HUES64 (cell line): ENCODE measurements at regions not wholly inside any gene's neighbourhood (a gene's known extent, or its start where the extent isn't known, plus 50 kb on each side); places are given as distances from the start of the nearest gene placed in this dataset.

Experiments used
- H3K27ac ChIP-seq: 2 replicates; pipeline ENCODE4 v1.7.0; 2013; ENCODE audit warnings: low read depth, low read length, inconsistent platforms
- H3K27me3 ChIP-seq: 2 replicates; pipeline ENCODE4 v1.6.1; 2013; ENCODE audit warnings: mild to moderate bottlenecking, low read length; ENCODE audit not compliant: insufficient read depth
- H3K36me3 ChIP-seq: 2 replicates; pipeline ENCODE4 v1.6.1; 2013; ENCODE audit warnings: mild to moderate bottlenecking, low read length; ENCODE audit not compliant: insufficient read depth
- H3K4me1 ChIP-seq: 2 replicates; pipeline ENCODE4 v1.6.1; 2013; ENCODE audit warnings: mild to moderate bottlenecking, low read length, moderate library complexity; ENCODE audit not compliant: insufficient read depth
- H3K4me3 ChIP-seq: 2 replicates; pipeline ENCODE4 v1.5.1; 2013; ENCODE audit warnings: mild to moderate bottlenecking, low read length, moderate library complexity
- H3K9ac ChIP-seq: 2 replicates; pipeline ENCODE4 v1.6.1; 2013; ENCODE audit warnings: mild to moderate bottlenecking, low read depth, low read length
- H3K9me3 ChIP-seq: 2 replicates; pipeline ENCODE4 v1.6.1; 2013; ENCODE audit warnings: low read depth, low read length; ENCODE audit not compliant: insufficient read depth
- WGBS: fragments of 150-250, 120-280 bp; methylation state at CpG from one replicate; pipeline ENCODE4 v1.1.7; 2013; ENCODE audit warnings: missing lambda C conversion rate; 5-methylcytosine and 5-hydroxymethylcytosine counted together

GRCh38 chr2:19807866-19808265, 93.9 kb downstream of the TTC32 start:
- 84% methylated on average over 3 of the region's 3 CpGs for WGBS
- H3K27me3 ChIP-seq = no peaks in the 10 kb centered on the region
- H3K4me3 ChIP-seq = no peak overlapping the region
- no peaks in the 10 kb centered on the region for H3K36me3 ChIP-seq
- H3K9me3 ChIP-seq = no peaks in the 10 kb centered on the region
- H3K9ac ChIP-seq = no peak overlapping the region
- no peak overlapping the region for H3K27ac ChIP-seq
- H3K4me1 ChIP-seq = no peaks in the 10 kb centered on the region

- H3K9me3 ChIP-seq = no peaks in the 10 kb centered on the region
- no peak overlapping the region for H3K9ac ChIP-seq
- no peaks in the 10 kb centered on the region for H3K36me3 ChIP-seq
- H3K27me3 ChIP-seq = no peaks in the 10 kb centered on the region
- H3K27ac ChIP-seq = no peak overlapping the region
- H3K4me3 ChIP-seq = no peak overlapping the region
- H3K4me1 ChIP-seq = no peaks in the 10 kb centered on the region
Measured at GRCh38 chr2:19807346-19807745, 94.4 kb downstream of the TTC32 start.

DNA sequence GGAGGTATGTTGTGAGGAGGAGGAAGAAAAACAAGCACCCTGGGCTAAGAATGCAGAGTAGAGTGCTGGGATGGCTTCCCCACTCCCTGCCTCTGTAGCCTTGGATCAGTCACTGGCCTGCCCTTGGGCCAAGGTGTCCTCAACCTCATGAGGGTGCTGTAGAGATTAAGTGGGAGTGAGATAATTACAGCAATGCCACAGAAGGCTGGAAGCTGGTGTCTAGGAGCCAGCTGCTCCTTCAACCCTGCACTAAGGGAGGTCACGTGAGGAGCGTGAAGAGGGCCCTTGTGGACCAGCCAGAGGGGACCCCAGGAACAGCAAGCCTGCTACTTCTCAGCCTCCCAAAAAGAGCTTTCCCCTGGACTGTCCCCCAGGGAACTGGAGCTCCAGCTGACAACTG, 95.2 kb downstream of the TTC32 start:
- H3K9me3 ChIP-seq = no peaks in the 10 kb centered on the region
- no peaks in the 10 kb centered on the region for H3K4me1 ChIP-seq
- H3K4me3 ChIP-seq = no peak overlapping the region
- H3K27ac ChIP-seq = no peak overlapping the region
- WGBS = 97% methylated on average over 2 of the region's 2 CpGs
- no peaks in the 10 kb centered on the region for H3K27me3 ChIP-seq
- no peaks in the 10 kb centered on the region for H3K36me3 ChIP-seq
- no peak overlapping the region for H3K9ac ChIP-seq

GRCh38 chr2:19806131-19806530, 95.7 kb downstream of the TTC32 start:
- no peaks in the 10 kb centered on the region for H3K27me3 ChIP-seq
- 93% methylated on average over 4 of the region's 4 CpGs for WGBS
- no peak overlapping the region for H3K27ac ChIP-seq
- H3K9me3 ChIP-seq = no peaks in the 10 kb centered on the region
- no peaks in the 10 kb centered on the region for H3K36me3 ChIP-seq
- H3K4me1 ChIP-seq = no peaks in the 10 kb centered on the region
- H3K4me3 ChIP-seq = no peak overlapping the region
- H3K9ac ChIP-seq = no peak overlapping the region

DNA sequence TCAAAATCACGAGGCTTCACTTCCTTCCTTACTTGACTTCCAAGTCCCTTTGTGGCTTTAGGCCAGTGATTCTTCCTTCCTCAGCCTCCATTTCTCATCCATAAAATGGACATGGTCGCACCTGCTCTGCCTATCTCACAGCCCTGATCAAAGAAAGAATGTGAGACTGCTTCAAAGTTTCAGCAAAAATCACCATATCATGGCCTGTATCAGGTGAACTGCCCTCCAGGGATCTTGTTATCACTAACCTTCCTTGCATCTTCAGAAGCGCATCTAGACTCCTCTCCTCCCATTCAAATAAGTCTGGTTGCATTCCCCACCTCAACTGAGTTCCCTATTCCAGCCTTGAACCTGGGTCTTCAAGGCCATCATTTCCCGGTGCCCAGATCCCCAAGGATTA, 96.5 kb downstream of the TTC32 start:
- Histone ChIP-seq H3K9me3 (no peaks in the 10 kb centered on the region), H3K27ac (no peak overlapping the region), H3K9ac (no peak overlapping the region), H3K4me3 (no peak overlapping the region), H3K36me3 (no peaks in the 10 kb centered on the region), H3K27me3 (no peaks in the 10 kb centered on the region), H3K4me1 (no peaks in the 10 kb centered on the region)
- WGBS = 92% methylated on average over 4 of the region's 4 CpGs

DNA sequence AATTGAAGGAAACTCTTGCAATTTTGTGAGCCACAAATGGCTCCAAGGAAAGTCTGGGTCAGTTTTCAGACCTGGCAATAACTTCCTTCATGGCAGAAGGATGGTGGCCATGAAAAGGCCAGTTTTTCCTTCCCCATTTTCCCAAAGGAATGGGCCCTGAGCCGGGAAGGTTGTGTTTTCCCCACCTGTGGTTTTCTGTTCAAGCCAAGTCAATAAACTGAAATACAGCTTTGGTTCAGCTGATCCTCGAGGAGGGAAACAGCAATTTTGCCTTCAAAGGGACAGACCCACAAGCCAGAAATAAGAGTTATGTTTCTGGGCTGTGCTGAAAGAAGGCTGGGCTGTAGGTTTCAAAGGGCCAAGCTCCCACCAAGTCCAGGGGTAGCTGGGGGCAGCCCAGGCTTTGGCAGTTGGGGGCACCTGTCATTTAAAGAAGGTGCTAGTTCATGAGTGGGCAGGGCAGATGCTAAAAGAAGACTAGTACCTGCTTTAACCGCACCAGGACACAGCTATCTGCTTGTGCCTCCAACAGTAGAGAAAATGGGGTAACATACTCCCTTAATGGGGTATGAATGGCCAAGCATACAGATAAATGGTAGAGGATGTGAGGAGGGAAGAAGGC, 97.0 kb downstream of the TTC32 start:
- H3K4me1 ChIP-seq = no peaks in the 10 kb centered on the region
- H3K27me3 ChIP-seq = no peaks in the 10 kb centered on the region
- no peaks in the 10 kb centered on the region for H3K36me3 ChIP-seq
- H3K4me3 ChIP-seq = no peak overlapping the region
- H3K9me3 ChIP-seq = no peaks in the 10 kb centered on the region
- H3K27ac ChIP-seq = no peak overlapping the region
- H3K9ac ChIP-seq = no peak overlapping the region
- 98% methylated on average over 3 of the region's 3 CpGs for WGBS

GRCh38 chr2:19802086-19802841, 99.5 kb downstream of the TTC32 start:
- Histone ChIP-seq H3K9ac (no peak overlapping the region), H3K27me3 (no peaks in the 10 kb centered on the region), H3K36me3 (no peaks in the 10 kb centered on the region), H3K27ac (no peak overlapping the region), H3K4me3 (no peak overlapping the region), H3K9me3 (no peaks in the 10 kb centered on the region), H3K4me1 (no peaks in the 10 kb centered on the region)
- 92% methylated on average over 4 of the region's 4 CpGs for WGBS

- Histone ChIP-seq H3K27me3 (no peaks in the 10 kb centered on the region), H3K27ac (no peak overlapping the region), H3K36me3 (no peaks in the 10 kb centered on the region), H3K4me1 (no peaks in the 10 kb centered on the region), H3K9ac (no peak overlapping the region), H3K9me3 (no peaks in the 10 kb centered on the region), H3K4me3 (no peak overlapping the region)
- WGBS = 83% methylated on average over 15 of the region's 15 CpGs
Measured at GRCh38 chr2:19801367-19802080, 100.3 kb downstream of the TTC32 start.

GRCh38 chr2:19800796-19801195, 101.0 kb downstream of the TTC32 start:
- H3K4me3 ChIP-seq = no peak overlapping the region
- no peaks in the 10 kb centered on the region for H3K9me3 ChIP-seq
- H3K27me3 ChIP-seq = no peaks in the 10 kb centered on the region
- no peaks in the 10 kb centered on the region for H3K36me3 ChIP-seq
- H3K9ac ChIP-seq = no peak overlapping the region
- WGBS = 95% methylated on average over 5 of the region's 5 CpGs
- H3K27ac ChIP-seq = no peak overlapping the region
- H3K4me1 ChIP-seq = no peaks in the 10 kb centered on the region

DNA sequence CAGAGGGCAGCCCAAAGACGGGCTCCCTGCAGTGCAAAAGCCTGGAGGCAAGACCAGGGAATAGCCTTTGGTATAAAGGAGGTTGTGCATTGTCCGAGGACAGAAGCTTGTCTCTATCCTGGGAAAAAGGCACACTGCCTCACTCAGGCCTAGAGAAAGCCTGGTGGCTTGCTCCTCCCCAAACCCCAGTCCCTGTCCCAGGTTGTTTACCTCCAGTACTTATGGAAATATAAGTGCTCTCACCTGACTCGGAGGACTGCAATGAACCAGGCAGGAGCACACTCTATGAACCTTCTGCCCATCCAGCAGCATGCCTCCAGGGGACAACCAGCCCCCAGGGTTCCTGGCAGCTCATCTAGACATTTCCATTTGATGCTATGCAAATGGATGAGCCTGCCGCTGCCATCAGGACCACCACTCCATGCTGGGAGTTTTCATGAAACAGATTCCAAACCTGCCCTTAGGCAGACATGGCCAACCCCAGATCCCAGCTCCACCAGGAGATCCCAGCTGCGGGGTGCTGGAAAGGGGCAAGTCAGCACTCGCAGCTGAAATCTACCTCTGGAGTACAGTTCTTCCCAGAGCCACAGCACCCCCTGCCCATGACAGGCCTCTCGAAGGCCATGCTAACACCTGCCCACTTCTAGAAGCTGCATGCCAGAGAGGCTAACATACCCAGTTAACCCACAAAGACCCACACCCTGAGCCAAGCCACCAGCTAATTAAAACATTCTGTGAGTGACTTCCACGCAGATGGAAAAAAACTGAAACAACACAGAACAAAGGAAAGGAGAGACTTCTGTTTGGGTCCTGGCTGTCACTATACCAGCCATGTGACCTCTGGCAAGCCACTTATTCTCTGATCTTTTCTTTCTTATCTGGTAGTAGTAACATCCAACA, 101.7 kb downstream of the TTC32 start:
- no peak overlapping the region for H3K27ac ChIP-seq
- H3K27me3 ChIP-seq = no peaks in the 10 kb centered on the region
- no peak overlapping the region for H3K4me3 ChIP-seq
- no peaks in the 10 kb centered on the region for H3K4me1 ChIP-seq
- H3K36me3 ChIP-seq = no peaks in the 10 kb centered on the region
- no peaks in the 10 kb centered on the region for H3K9me3 ChIP-seq
- 76% methylated on average over 8 of the region's 8 CpGs for WGBS
- no peak overlapping the region for H3K9ac ChIP-seq

GRCh38 chr2:19797871-19798270, 103.9 kb downstream of the TTC32 start:
- no peaks in the 10 kb centered on the region for H3K9me3 ChIP-seq
- no peak overlapping the region for H3K9ac ChIP-seq
- H3K36me3 ChIP-seq = no peaks in the 10 kb centered on the region
- H3K27ac ChIP-seq = no peak overlapping the region
- H3K4me1 ChIP-seq = no peaks in the 10 kb centered on the region
- H3K27me3 ChIP-seq = no peaks in the 10 kb centered on the region
- no peak overlapping the region for H3K4me3 ChIP-seq
- WGBS = 85% methylated on average over 4 of the region's 4 CpGs
